Adrenal gland (tissue), 5 donors: ENCODE measurements at regions not wholly inside any gene's neighbourhood (a gene's known extent, or its start where the extent isn't known, plus 50 kb on each side); places are given as distances from the start of the nearest gene placed in this dataset.

Experiments used
- CTCF ChIP-seq, 6 experiments: fragments of 450-650 bp in 4 of 6; fragments of 200-600 bp in 2 of 6; sonication (generic) in 1 of 6; IDR thresholded peaks; 1 replicate in 5 of 6; 2 replicates in 1 of 6; pipeline versions ENCODE4 v1.5.1 to v1.8.0; 2016 to 2021; ENCODE audit warnings: antibody characterized with exemption in 6 of 6, mild to moderate bottlenecking in 2 of 6, moderate library complexity in 1 of 6
- POLR2A ChIP-seq, 2 donors: fragments of 450-650 bp; IDR thresholded peaks; one replicate each; pipeline ENCODE4 v1.6.1; 2017; ENCODE audit warnings: antibody characterized with exemption in 2 of 2, mild to moderate bottlenecking in 2 of 2, moderate library complexity in 1 of 2
- donor health status: DM: no; HTN: no; CAD: no.

GRCh38 chr2:129314120-129314519, 665.3 kb upstream of the RAB6C start:
- TF ChIP-seq CTCF (IDR thresholded peaks at IDR 0.05) (no peak), POLR2A (IDR thresholded peaks at IDR 0.05) (no peak)
